GM23248 (cell line): ENCODE measurements at regions not wholly inside any gene's neighbourhood (a gene's known extent, or its start where the extent isn't known, plus 50 kb on each side); places are given as distances from the start of the nearest gene placed in this dataset.
A peak's percentile ranks its signal among the peaks of the same experiment; 100 is the strongest.
"Not testable (repeated sequence)": the region's sequence is repeated elsewhere in the genome, so short reads cannot be mapped to it uniquely, and the experiment has no call there.

Source experiments
- DNase-seq: peaks from one replicate; pipeline ENCODE4 v3.0.0-alpha.2; 2015
- H2AFZ ChIP-seq: fragments of 200-600 bp; sonication (generic); 2 replicates; pipeline ENCODE4 v1.6.1; 2016; ENCODE audit warnings: antibody characterized with exemption
- H3F3A ChIP-seq: fragments of 200-600 bp; sonication (generic); 2 replicates; pipeline ENCODE4 v1.6.1; 2016; ENCODE audit warnings: mild to moderate bottlenecking, antibody characterized with exemption, mixed run types; ENCODE audit not compliant: insufficient read depth
- H3K27ac ChIP-seq: fragments of 200-600 bp; sonication (generic); 2 replicates; pipeline ENCODE4 v1.5.1; 2016; ENCODE audit warnings: mild to moderate bottlenecking
- H3K27me3 ChIP-seq: fragments of 200-600 bp; sonication (generic); replicated peaks from 2 replicates; pipeline ENCODE4 v1.6.1; 2016; ENCODE audit warnings: mild to moderate bottlenecking; ENCODE audit not compliant: insufficient read depth
- H3K36me3 ChIP-seq: fragments of 200-600 bp; sonication (generic); 2 replicates; pipeline ENCODE4 v1.6.1; 2016; ENCODE audit warnings: low read depth, mild to moderate bottlenecking
- H3K4me1 ChIP-seq: fragments of 200-600 bp; sonication (generic); 2 replicates; pipeline ENCODE4 v1.6.1; 2016; ENCODE audit warnings: mild to moderate bottlenecking; ENCODE audit not compliant: insufficient read depth
- H3K4me2 ChIP-seq: fragments of 200-600 bp; sonication (generic); one replicate; pipeline ENCODE4 v1.6.1; 2016; ENCODE audit warnings: mild to moderate bottlenecking; ENCODE audit not compliant: unreplicated experiment
- H3K4me3 ChIP-seq: fragments of 200-600 bp; sonication (generic); 2 replicates; pipeline ENCODE4 v1.5.1; 2016; ENCODE audit warnings: mild to moderate bottlenecking
- H3K79me2 ChIP-seq: fragments of 200-600 bp; sonication (generic); 2 replicates; pipeline ENCODE4 v1.6.1; 2016; ENCODE audit warnings: mild to moderate bottlenecking; ENCODE audit not compliant: insufficient read depth
- H3K9ac ChIP-seq: fragments of 200-600 bp; sonication (generic); 2 replicates; pipeline ENCODE4 v1.6.1; 2016; ENCODE audit warnings: mild to moderate bottlenecking
- H3K9me2 ChIP-seq: fragments of 200-600 bp; sonication (generic); 2 replicates; pipeline ENCODE4 v1.6.1; 2016; ENCODE audit warnings: mixed run types, mild to moderate bottlenecking, moderate library complexity; ENCODE audit not compliant: insufficient read depth
- H3K9me3 ChIP-seq: fragments of 200-600 bp; sonication (generic); one replicate; pipeline ENCODE4 v1.6.1; 2017; ENCODE audit warnings: low read depth
- H4K20me1 ChIP-seq: fragments of 200-600 bp; sonication (generic); 2 replicates; pipeline ENCODE4 v1.6.0; 2016; ENCODE audit not compliant: insufficient read depth
- EZH2 ChIP-seq: fragments of 200-600 bp; sonication (generic); IDR thresholded peaks from 2 replicates; pipeline ENCODE4 v1.6.1; 2018; ENCODE audit warnings: antibody characterized with exemption, mild to moderate bottlenecking; ENCODE audit not compliant: insufficient read depth, poor library complexity, severe bottlenecking
- EZH2phosphoT487 ChIP-seq: fragments of 200-600 bp; sonication (generic); IDR thresholded peaks from 2 replicates; pipeline ENCODE4 v1.6.1; 2018; ENCODE audit warnings: antibody characterized with exemption, moderate library complexity, mild to moderate bottlenecking, low read depth; ENCODE audit not compliant: insufficient read depth
- WGBS, 2 experiments: methylation state at CpG; one replicate each; pipeline ENCODE4 v1.1.6; 2015 to 2017; ENCODE audit warnings: low lambda C conversion rate in 2 of 2, low coverage in 1 of 2; ENCODE audit errors: missing lambda C conversion rate in 2 of 2; 5-methylcytosine and 5-hydroxymethylcytosine counted together
- in situ Hi-C: fragments of 300-500 bp; cut with MboI; formaldehyde crosslinking; loops from 2 replicates; pipeline ENCODE4 v1.15.0; 2020

- H3K27ac ChIP-seq = no peak overlapping the region
- no peak overlapping the region for H3K9ac ChIP-seq
- H4K20me1 ChIP-seq = no peaks in the 10 kb centered on the region
- TF ChIP-seq EZH2 (no peak), EZH2phosphoT487 (no peak)
- H3K36me3 ChIP-seq = no peaks in the 10 kb centered on the region
- H3K4me3 ChIP-seq = no peak overlapping the region
- H3K79me2 ChIP-seq = no peaks in the 10 kb centered on the region
- H3K4me2 ChIP-seq = peak overlapping the region; percentile 9
- H3K9me3 ChIP-seq = no peaks in the 10 kb centered on the region
- in situ Hi-C loops = no loop called here
- WGBS, 2 experiments = 6 to 10% methylated on average over 4 of the region's 4 CpGs
- peaks cover 5% of the 10 kb centered on the region; the same call in 1 of the 2 replicates for H3F3A ChIP-seq
- no peaks in the 10 kb centered on the region; the same call in 1 of the 2 replicates for H3K4me1 ChIP-seq
- 0 out of 2 replicates have a peak overlapping the region, but pooled peaks have one; percentile 7 for H2AFZ ChIP-seq
- peak; percentile 81 for DNase-seq
- peaks cover 29% of the 10 kb centered on the region for H3K27me3 ChIP-seq
- H3K9me2 ChIP-seq = no peaks in the 10 kb centered on the region
These were observed 227.6 kb upstream of the NPSR1 start for GRCh38 chr7:34430456-34430855.

- Histone ChIP-seq H3K27ac (no peak overlapping the region), H2AFZ (no peak overlapping the region), H3K79me2 (no peaks in the 10 kb centered on the region), H3K4me2 (no peak overlapping the region), H4K20me1 (no peaks in the 10 kb centered on the region), H3K4me1 (no peaks in the 10 kb centered on the region), H3K27me3 (peaks cover 12% of the 10 kb centered on the region; the same call in 1 of the 2 replicates), H3K9ac (no peak overlapping the region), H3F3A (no peaks in the 10 kb centered on the region), H3K9me2 (no peaks in the 10 kb centered on the region), H3K36me3 (no peaks in the 10 kb centered on the region), H3K4me3 (no peak overlapping the region), H3K9me3 (no peaks in the 10 kb centered on the region)
- WGBS, 2 experiments = 28 to 36% methylated on average over 3 of the region's 3 CpGs
- in situ Hi-C loops = no loop called here
- TF ChIP-seq EZH2 (no peak), EZH2phosphoT487 (no peak)
- no peak for DNase-seq
These were observed 219.6 kb upstream of the NPSR1 start for GRCh38 chr7:34438436-34438835.

- WGBS, 2 experiments = 36 to 50% methylated on average over 3 of the region's 3 CpGs
- Histone ChIP-seq H3K9ac (no peak overlapping the region), H3K27me3 (peaks cover 6% of the 10 kb centered on the region; the same call in 1 of the 2 replicates), H3K4me2 (no peak overlapping the region), H3K9me3 (no peaks in the 10 kb centered on the region), H3K27ac (no peak overlapping the region), H3K4me3 (no peak overlapping the region), H3K79me2 (no peaks in the 10 kb centered on the region), H3F3A (no peaks in the 10 kb centered on the region), H3K9me2 (no peaks in the 10 kb centered on the region), H3K4me1 (no peaks in the 10 kb centered on the region), H4K20me1 (no peaks in the 10 kb centered on the region), H2AFZ (no peak overlapping the region), H3K36me3 (no peaks in the 10 kb centered on the region)
- in situ Hi-C loops = no loop called here
- no peak for DNase-seq
- TF ChIP-seq EZH2 (no peak), EZH2phosphoT487 (no peak)
These were observed 212.4 kb upstream of the NPSR1 start for GRCh38 chr7:34445653-34446052.

- H3K9me3 ChIP-seq, in situ Hi-C loops, H3K4me3 ChIP-seq, DNase-seq, H4K20me1 ChIP-seq, H3K79me2 ChIP-seq, H3K27me3 ChIP-seq, H3K27ac ChIP-seq, H3K4me2 ChIP-seq, H3K36me3 ChIP-seq, H3K9ac ChIP-seq, H2AFZ ChIP-seq, H3K9me2 ChIP-seq: not testable (repeated sequence)
- 6 to 7% methylated on average over 2 of the region's 2 CpGs for WGBS, 2 experiments
- H3K4me1 ChIP-seq = peaks cover 21% of the 10 kb centered on the region
- peaks cover 21% of the 10 kb centered on the region for H3F3A ChIP-seq
These were observed 209.5 kb upstream of the NPSR1 start for GRCh38 chr7:34448531-34448930.

GRCh38 chr7:34449765-34450164 is 208.3 kb upstream of the NPSR1 start:
- no peaks in the 10 kb centered on the region for H3K27me3 ChIP-seq
- no peaks in the 10 kb centered on the region for H3K36me3 ChIP-seq
- TF ChIP-seq EZH2phosphoT487 = no peak
- TF ChIP-seq EZH2 = no peak
- no peak overlapping the region for H3K9ac ChIP-seq
- H3K4me2 ChIP-seq = no peak overlapping the region
- no peaks in the 10 kb centered on the region for H3K9me2 ChIP-seq
- no peaks in the 10 kb centered on the region for H3K79me2 ChIP-seq
- no peak for DNase-seq
- H4K20me1 ChIP-seq = no peaks in the 10 kb centered on the region
- WGBS, 2 experiments = 30 to 35% methylated on average over 1 of the region's 1 CpG
- H2AFZ ChIP-seq = no peak overlapping the region
- H3K4me1 ChIP-seq = peaks cover 25% of the 10 kb centered on the region
- in situ Hi-C loops = no loop called here
- no peak overlapping the region for H3K4me3 ChIP-seq
- no peaks in the 10 kb centered on the region for H3K9me3 ChIP-seq
- H3K27ac ChIP-seq = no peak overlapping the region
- H3F3A ChIP-seq = peaks cover 24% of the 10 kb centered on the region
